Mesendoderm (in vitro differentiated cells): ENCODE measurements at regions not wholly inside any gene's neighbourhood (a gene's known extent, or its start where the extent isn't known, plus 50 kb on each side); places are given as distances from the start of the nearest gene placed in this dataset.

Source experiments
- DNase-seq: peaks from one replicate; pipeline ENCODE4 v3.0.0; 2013
- H2AK5ac ChIP-seq: 2 replicates; pipeline ENCODE4 v1.6.1; 2013; ENCODE audit warnings: low read length, inconsistent platforms
- H2BK120ac ChIP-seq: 2 replicates; pipeline ENCODE4 v1.6.1; 2013; ENCODE audit warnings: low read depth, mild to moderate bottlenecking, low read length, moderate library complexity, mixed read lengths
- H2BK15ac ChIP-seq: replicated peaks from 2 replicates; pipeline ENCODE4 v1.6.1; 2013; ENCODE audit warnings: low read depth, mild to moderate bottlenecking, moderate library complexity
- H2BK5ac ChIP-seq: 2 replicates; pipeline ENCODE4 v1.6.1; 2013; ENCODE audit warnings: low read length, inconsistent platforms
- H3K18ac ChIP-seq: 2 replicates; pipeline ENCODE4 v1.6.1; 2013; ENCODE audit warnings: mild to moderate bottlenecking, low read length, mixed read lengths
- H3K23ac ChIP-seq: one replicate; pipeline ENCODE4 v1.6.1; 2013; ENCODE audit warnings: low read length
- H3K27ac ChIP-seq: 2 replicates; pipeline ENCODE4 v1.5.1; 2013; ENCODE audit warnings: low read depth, mild to moderate bottlenecking, inconsistent platforms, low read length, moderate library complexity
- H3K27me3 ChIP-seq: 2 replicates; pipeline ENCODE4 v1.6.1; 2013; ENCODE audit warnings: low read length, control low read depth, mild to moderate bottlenecking, inconsistent platforms; ENCODE audit not compliant: insufficient read depth, poor library complexity
- H3K36me3 ChIP-seq: 2 replicates; pipeline ENCODE4 v1.6.1; 2013; ENCODE audit warnings: low read length, inconsistent platforms; ENCODE audit not compliant: control insufficient read depth, insufficient read depth
- H3K4ac ChIP-seq: one replicate; pipeline ENCODE4 v1.6.1; 2013; ENCODE audit warnings: low read depth, mild to moderate bottlenecking, low read length, moderate library complexity
- H3K4me1 ChIP-seq: 2 replicates; pipeline ENCODE4 v1.6.1; 2013; ENCODE audit warnings: low read depth, low read length, inconsistent platforms; ENCODE audit not compliant: control insufficient read depth
- H3K4me2 ChIP-seq: 2 replicates; pipeline ENCODE4 v1.6.1; 2013; ENCODE audit warnings: low read length
- H3K4me3 ChIP-seq: 2 replicates; pipeline ENCODE4 v1.5.1; 2013; ENCODE audit warnings: mild to moderate bottlenecking, low read length
- H3K56ac ChIP-seq: one replicate; pipeline ENCODE4 v1.6.1; 2013; ENCODE audit warnings: low read length
- H3K79me1 ChIP-seq: 2 replicates; pipeline ENCODE4 v1.6.1; 2013; ENCODE audit warnings: low read length, inconsistent platforms
- H3K79me2 ChIP-seq: 2 replicates; pipeline ENCODE4 v1.6.1; 2013; ENCODE audit warnings: mild to moderate bottlenecking, low read length; ENCODE audit not compliant: control insufficient read depth, insufficient read depth
- H3K9ac ChIP-seq: 2 replicates; pipeline ENCODE4 v1.6.1; 2013; ENCODE audit warnings: low read length, inconsistent platforms
- H4K5ac ChIP-seq: one replicate; pipeline ENCODE4 v1.6.1; 2013; ENCODE audit warnings: low read length
- H4K8ac ChIP-seq: one replicate; pipeline ENCODE4 v1.6.1; 2013; ENCODE audit warnings: low read depth, mild to moderate bottlenecking, control low read depth, low read length, moderate library complexity
- WGBS: extraction: QIAGEN DNeasy Blood & Tissue Kit; methylation state at CpG from one replicate; pipeline ENCODE4 v1.1.7; 2013; ENCODE audit warnings: low lambda C conversion rate, missing lambda C conversion rate; ENCODE audit not compliant: insufficient coverage; ENCODE audit errors: extremely low coverage; 5-methylcytosine and 5-hydroxymethylcytosine counted together

DNA sequence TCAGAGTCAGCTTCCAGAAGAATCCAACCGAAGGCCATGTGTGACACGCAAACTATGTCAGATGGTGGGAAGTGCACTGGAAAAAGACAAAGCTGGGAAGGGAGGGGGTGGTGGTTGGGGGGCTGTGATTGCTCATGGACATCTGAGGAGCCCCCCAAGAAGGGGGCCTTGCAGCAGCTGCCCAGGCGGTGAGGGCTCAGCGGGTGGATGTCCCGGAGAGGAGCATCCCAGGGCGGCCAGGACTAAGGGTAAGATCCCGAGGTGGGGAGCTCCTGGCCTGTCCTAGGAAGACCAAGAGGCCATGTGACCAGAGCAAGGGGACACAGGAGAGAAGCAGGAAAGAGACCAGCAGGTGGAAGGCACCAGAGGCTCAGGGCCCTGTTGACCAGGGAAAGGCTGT lies 299.5 kb downstream of the PREX1 start:
- H3K36me3 ChIP-seq: no peaks in the 10 kb centered on the region
- no peak overlapping the region for H2BK120ac ChIP-seq
- H3K79me2 ChIP-seq: no peaks in the 10 kb centered on the region
- H3K18ac ChIP-seq: no peak overlapping the region
- H3K56ac ChIP-seq: no peak overlapping the region
- no peaks in the 10 kb centered on the region for H3K79me1 ChIP-seq
- H3K4me2 ChIP-seq: no peak overlapping the region
- no peak overlapping the region for H3K4me3 ChIP-seq
- H4K5ac ChIP-seq: no peak overlapping the region
- H3K27me3 ChIP-seq: no peaks in the 10 kb centered on the region
- no peaks in the 10 kb centered on the region for H3K4me1 ChIP-seq
- H2BK5ac ChIP-seq: no peak overlapping the region
- H3K9ac ChIP-seq: no peak overlapping the region
- WGBS: no CpG with 5 or more reads among the region's 7 CpGs
- H2BK15ac ChIP-seq: no peak overlapping the region
- H3K23ac ChIP-seq: no peak overlapping the region
- no peak overlapping the region for H2AK5ac ChIP-seq
- no peak overlapping the region for H3K4ac ChIP-seq
- no peak for DNase-seq
- H4K8ac ChIP-seq: no peak overlapping the region
- H3K27ac ChIP-seq: no peak overlapping the region

DNA sequence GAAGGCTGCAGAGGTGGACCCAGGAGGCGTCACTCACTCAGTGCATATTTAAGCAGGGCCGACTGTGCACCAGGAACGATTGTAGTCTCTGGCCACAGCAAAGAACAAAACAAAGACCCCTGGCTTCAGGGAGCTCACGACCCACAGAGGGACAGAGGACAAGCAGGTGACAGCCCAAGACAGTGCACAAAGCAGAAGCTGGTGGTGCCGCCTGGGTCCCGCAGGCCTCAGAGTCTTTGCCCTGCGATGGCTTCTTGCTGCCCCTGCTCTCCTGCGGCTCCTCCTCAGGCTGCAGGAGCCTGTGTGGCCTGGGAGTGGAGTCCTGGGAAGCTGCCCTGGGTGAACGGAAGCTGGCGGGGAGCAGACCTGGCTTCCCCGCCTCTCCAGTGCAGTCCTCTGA lies 300.0 kb downstream of the PREX1 start:
- Histone ChIP-seq H2AK5ac (no peak overlapping the region), H3K4me1 (no peaks in the 10 kb centered on the region), H4K8ac (no peak overlapping the region), H3K9ac (no peak overlapping the region), H3K56ac (no peak overlapping the region), H3K4me2 (no peak overlapping the region), H3K4ac (no peak overlapping the region), H3K4me3 (no peak overlapping the region), H3K27me3 (no peaks in the 10 kb centered on the region), H3K18ac (no peak overlapping the region), H2BK120ac (no peak overlapping the region), H4K5ac (no peak overlapping the region), H3K36me3 (no peaks in the 10 kb centered on the region), H2BK5ac (no peak overlapping the region), H2BK15ac (no peak overlapping the region), H3K79me1 (no peaks in the 10 kb centered on the region), H3K23ac (no peak overlapping the region), H3K27ac (no peak overlapping the region), H3K79me2 (no peaks in the 10 kb centered on the region)
- no CpG with 5 or more reads among the region's 11 CpGs for WGBS
- no peak for DNase-seq

DNA sequence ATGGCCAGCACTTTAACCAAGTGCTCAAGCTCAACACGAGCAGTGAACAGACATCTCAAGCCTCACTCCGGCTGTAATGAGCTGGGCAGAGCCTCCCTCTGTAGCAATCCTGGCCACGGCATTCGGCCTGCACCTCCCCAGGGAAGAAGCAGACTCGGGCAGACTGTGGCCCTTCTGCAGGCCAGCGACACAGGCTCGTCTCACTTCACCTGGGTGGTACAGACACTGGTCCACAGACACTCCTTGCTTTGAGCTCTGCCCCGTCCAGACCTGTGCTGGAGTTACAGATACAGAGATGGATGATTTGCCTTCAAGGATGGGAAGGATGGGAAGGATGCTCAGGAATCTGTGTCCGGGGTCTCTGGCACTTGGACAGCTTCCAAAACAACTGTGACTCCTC lies 300.9 kb downstream of the PREX1 start:
- Histone ChIP-seq H3K79me1 (no peaks in the 10 kb centered on the region), H3K4ac (no peak overlapping the region), H2BK120ac (no peak overlapping the region), H2BK5ac (no peak overlapping the region), H4K5ac (no peak overlapping the region), H2AK5ac (no peak overlapping the region), H3K56ac (no peak overlapping the region), H3K27ac (no peak overlapping the region), H3K23ac (no peak overlapping the region), H3K79me2 (no peaks in the 10 kb centered on the region), H3K4me2 (no peak overlapping the region), H3K4me3 (no peak overlapping the region), H3K4me1 (no peaks in the 10 kb centered on the region), H2BK15ac (no peak overlapping the region), H3K18ac (no peak overlapping the region), H4K8ac (no peak overlapping the region), H3K9ac (no peak overlapping the region), H3K27me3 (no peaks in the 10 kb centered on the region), H3K36me3 (no peaks in the 10 kb centered on the region)
- DNase-seq: no peak
- WGBS: no CpG with 5 or more reads among the region's 9 CpGs

DNA sequence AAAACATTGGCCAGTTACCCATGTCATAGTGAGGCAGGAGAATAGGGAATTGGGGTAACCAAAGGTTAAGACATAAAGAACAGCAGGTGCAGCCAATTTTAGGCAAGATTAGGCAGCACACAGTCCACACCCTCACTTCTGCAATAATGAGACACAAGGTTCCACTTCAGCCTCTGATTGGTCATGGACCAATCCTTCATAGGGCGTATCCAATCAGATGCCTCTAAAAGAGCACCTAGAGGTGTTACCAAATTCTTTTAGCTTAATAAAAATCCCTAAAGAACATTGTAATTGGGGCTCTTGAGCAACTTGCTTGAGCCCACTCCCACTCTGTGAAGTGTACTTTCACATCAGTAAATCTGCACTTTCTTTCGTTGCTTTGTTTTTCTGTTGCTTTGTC lies 302.4 kb downstream of the PREX1 start:
- Histone ChIP-seq H3K18ac (no peak overlapping the region), H2AK5ac (no peak overlapping the region), H3K4ac (no peak overlapping the region), H3K27me3 (no peaks in the 10 kb centered on the region), H3K79me2 (no peaks in the 10 kb centered on the region), H3K9ac (no peak overlapping the region), H3K4me3 (no peak overlapping the region), H3K56ac (no peak overlapping the region), H2BK120ac (no peak overlapping the region), H2BK5ac (no peak overlapping the region), H2BK15ac (no peak overlapping the region), H3K23ac (no peak overlapping the region), H3K27ac (no peak overlapping the region), H3K4me2 (no peak overlapping the region), H4K5ac (no peak overlapping the region), H3K79me1 (no peaks in the 10 kb centered on the region), H3K4me1 (no peaks in the 10 kb centered on the region), H3K36me3 (no peaks in the 10 kb centered on the region), H4K8ac (no peak overlapping the region)
- no CpG with 5 or more reads among the region's 2 CpGs for WGBS
- no peak for DNase-seq

DNA sequence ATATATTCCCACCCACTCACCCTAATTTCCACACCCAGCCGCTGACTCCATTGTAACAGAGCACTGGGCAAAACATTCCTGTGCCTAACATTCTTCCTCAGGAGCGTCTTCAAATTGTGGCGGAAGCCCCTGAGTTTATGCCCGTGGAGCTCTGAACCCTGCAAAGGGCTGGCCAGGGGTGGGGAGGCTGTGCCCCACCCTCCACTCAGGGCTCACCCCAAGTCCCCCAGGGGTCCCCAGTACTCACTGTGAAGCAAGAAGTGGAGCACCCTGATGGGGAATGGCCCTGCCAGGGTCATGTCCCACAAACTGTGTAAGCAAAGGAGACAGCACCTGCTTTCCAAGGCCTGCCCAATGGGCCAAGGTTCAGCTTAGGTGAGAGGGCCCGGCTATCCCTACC lies 303.2 kb downstream of the PREX1 start:
- Histone ChIP-seq H2BK120ac (no peak overlapping the region), H4K5ac (no peak overlapping the region), H3K27ac (no peak overlapping the region), H3K79me2 (no peaks in the 10 kb centered on the region), H3K9ac (no peak overlapping the region), H3K4ac (no peak overlapping the region), H2BK15ac (no peak overlapping the region), H2BK5ac (no peak overlapping the region), H3K4me3 (no peak overlapping the region), H3K36me3 (no peaks in the 10 kb centered on the region), H3K79me1 (no peaks in the 10 kb centered on the region), H2AK5ac (no peak overlapping the region), H3K27me3 (no peaks in the 10 kb centered on the region), H3K4me1 (no peaks in the 10 kb centered on the region), H4K8ac (no peak overlapping the region), H3K4me2 (no peak overlapping the region), H3K56ac (no peak overlapping the region), H3K18ac (no peak overlapping the region), H3K23ac (no peak overlapping the region)
- WGBS: no CpG with 5 or more reads among the region's 5 CpGs
- no peak for DNase-seq

DNA sequence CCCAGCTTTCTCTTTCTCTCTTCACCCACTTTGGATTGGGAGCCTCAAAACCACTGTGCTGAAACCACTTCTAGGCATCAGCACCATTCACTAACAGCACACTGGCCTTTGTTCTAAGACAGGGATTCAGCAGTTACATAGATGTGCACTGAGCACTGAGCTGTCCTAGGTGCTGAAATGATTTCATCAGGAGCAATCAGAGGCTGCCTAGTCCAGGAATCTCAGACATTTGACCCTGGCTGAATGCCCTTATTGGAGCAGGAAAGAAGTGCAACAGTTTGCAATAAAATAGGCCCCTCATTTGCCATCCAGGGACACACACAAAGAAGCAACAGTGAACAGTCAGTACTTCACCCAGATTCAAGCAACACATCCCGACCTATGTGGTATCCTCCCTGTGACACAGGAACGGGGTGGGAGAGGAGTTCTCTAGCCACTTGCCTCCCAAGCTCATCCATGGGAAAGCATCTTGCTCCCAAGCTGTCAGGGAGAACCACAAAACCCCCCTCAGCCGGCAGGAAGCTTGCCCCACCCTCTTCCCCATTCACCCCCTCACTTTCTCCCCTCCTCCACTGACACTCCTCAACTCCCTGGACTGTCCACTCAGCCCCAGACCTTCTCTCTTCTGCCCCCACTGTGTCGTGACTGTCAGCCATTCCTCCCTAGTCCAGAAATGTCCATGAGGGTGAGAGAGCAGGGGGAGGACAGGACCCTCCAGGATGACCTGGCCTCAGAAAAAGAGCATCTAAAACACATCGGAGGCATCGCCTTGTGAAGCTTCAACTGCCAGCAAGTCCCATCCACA lies 304.4 kb downstream of the PREX1 start:
- H3K36me3 ChIP-seq: no peaks in the 10 kb centered on the region
- no peak overlapping the region for H3K4me3 ChIP-seq
- H3K4me1 ChIP-seq: no peaks in the 10 kb centered on the region
- no peak overlapping the region for H2BK120ac ChIP-seq
- no peak overlapping the region for H4K5ac ChIP-seq
- no peak overlapping the region for H3K9ac ChIP-seq
- no peak overlapping the region for H2BK15ac ChIP-seq
- H3K4ac ChIP-seq: no peak overlapping the region
- H3K27me3 ChIP-seq: no peaks in the 10 kb centered on the region
- no peak overlapping the region for H2BK5ac ChIP-seq
- H3K18ac ChIP-seq: no peak overlapping the region
- H3K23ac ChIP-seq: no peak overlapping the region
- no peak overlapping the region for H3K27ac ChIP-seq
- WGBS: no CpG with 5 or more reads among the region's 6 CpGs
- no peaks in the 10 kb centered on the region for H3K79me1 ChIP-seq
- no peak overlapping the region for H4K8ac ChIP-seq
- no peak overlapping the region for H3K4me2 ChIP-seq
- H2AK5ac ChIP-seq: no peak overlapping the region
- H3K56ac ChIP-seq: no peak overlapping the region
- DNase-seq: peak; percentile 88
- no peaks in the 10 kb centered on the region for H3K79me2 ChIP-seq
